K562 (cell line): ENCODE measurements at regions not wholly inside any gene's neighbourhood (a gene's known extent, or its start where the extent isn't known, plus 50 kb on each side); places are given as distances from the start of the nearest gene placed in this dataset.
A peak's percentile ranks its signal among the peaks of the same experiment; 100 is the strongest.

Source experiments
- BHLHE40 ChIP-seq: IDR thresholded peaks from 2 replicates; pipeline ENCODE4 v1.6.1; 2011; ENCODE audit warnings: low read length, improper control_type of control experiment
- CBFA2T2 ChIP-seq: fragments of 450-650 bp; conservative IDR thresholded peaks from 2 replicates; pipeline ENCODE4 v1.6.1; 2017; ENCODE audit warnings: mild to moderate bottlenecking
- CHD4 ChIP-seq: fragments of 200-600 bp; sonication (generic); IDR thresholded peaks from 3 replicates; pipeline ENCODE4 v1.6.1; 2012; ENCODE audit warnings: low read depth, mild to moderate bottlenecking, mixed read lengths, low read length, inconsistent platforms; ENCODE audit not compliant: insufficient read depth, insufficient replicate concordance, poor library complexity, severe bottlenecking
- CREM ChIP-seq: IDR thresholded peaks from 2 replicates; pipeline ENCODE4 v1.6.1; 2014; ENCODE audit warnings: antibody characterized with exemption, low read depth
- FOSL1 ChIP-seq: fragments of 200-800 bp; sonication (Bioruptor generic); conservative IDR thresholded peaks from 2 replicates; pipeline ENCODE4 v1.6.1; 2016; ENCODE audit warnings: missing genetic modification characterization, missing compliant biosample characterization
- FOXA3 ChIP-seq, 2 experiments: fragments of 450-650 bp in 1 of 2; sonication (generic) in 1 of 2; formaldehyde crosslinking; IDR thresholded peaks in 1 of 2; conservative IDR thresholded peaks in 1 of 2; 2 replicates each; pipeline versions ENCODE4 v1.4.0 to v1.8.0; 2020 to 2022; ENCODE audit warnings: mild to moderate bottlenecking in 2 of 2, missing genetic modification reagents in 1 of 2
- FUS ChIP-seq: fragments of 200-400 bp; formaldehyde crosslinking; optimal IDR thresholded peaks from 2 replicates; pipeline ENCODE3; 2017; ENCODE audit warnings: low read depth, low read length
- GTF2F1 ChIP-seq: IDR thresholded peaks from 2 replicates; pipeline ENCODE4 v1.6.1; 2011; ENCODE audit warnings: low read depth, low read length, improper control_type of control experiment
- JUN ChIP-seq, 2 experiments: sonication (generic) in 1 of 2; formaldehyde crosslinking in 1 of 2; IDR thresholded peaks; 2 replicates each; pipeline versions ENCODE4 v1.6.1 to v1.8.0; 2012 to 2022; ENCODE audit warnings: borderline replicate concordance in 2 of 2, mild to moderate bottlenecking in 2 of 2, improper control_type of control experiment in 1 of 2, low read depth in 1 of 2, low read length in 1 of 2, missing genetic modification reagents in 1 of 2
- JUNB ChIP-seq: fragments of 450-650 bp; formaldehyde crosslinking; conservative IDR thresholded peaks from 2 replicates; pipeline ENCODE4 v1.4.0; 2020; ENCODE audit warnings: mild to moderate bottlenecking
- JUND ChIP-seq, 2 experiments: IDR thresholded peaks; 2 replicates in 1 of 2; 3 replicates in 1 of 2; pipeline ENCODE4 v1.6.1; 2011; ENCODE audit warnings: borderline replicate concordance in 2 of 2, low read depth in 2 of 2, low read length in 2 of 2, improper control_type of control experiment in 1 of 2, missing biosample characterization in 1 of 2, missing genetic modification characterization in 1 of 2, missing genetic modification reagents in 1 of 2
- KHSRP ChIP-seq: fragments of 450-650 bp; IDR thresholded peaks from 2 replicates; pipeline ENCODE4 v1.6.1; 2017
- KLF10 ChIP-seq: fragments of 250-450 bp; sonication (Bioruptor Pico); IDR thresholded peaks from 2 replicates; pipeline ENCODE4 v1.6.1; 2021; ENCODE audit warnings: matching md5 sums
- MAFG ChIP-seq: fragments of 450-650 bp; conservative IDR thresholded peaks from 2 replicates; pipeline ENCODE4 v1.6.1; 2016; ENCODE audit warnings: missing genetic modification characterization, missing compliant biosample characterization
- MCM3 ChIP-seq: fragments of 450-650 bp; IDR thresholded peaks from 2 replicates; pipeline ENCODE4 v1.6.1; 2016
- NFXL1 ChIP-seq: fragments of 450-650 bp; formaldehyde crosslinking; IDR thresholded peaks from 2 replicates; pipeline ENCODE4 v1.4.0; 2021; ENCODE audit warnings: mild to moderate bottlenecking
- ZFP30 ChIP-seq: fragments of 250-450 bp; sonication (Bioruptor Pico); IDR thresholded peaks from 2 replicates; pipeline ENCODE4 v1.8.0; 2022; ENCODE audit warnings: moderate library complexity, mild to moderate bottlenecking, inconsistent platforms, borderline replicate concordance
- ZKSCAN1 ChIP-seq: fragments of 150-350 bp; IDR thresholded peaks from 2 replicates; pipeline ENCODE4 v1.6.1; 2016; ENCODE audit warnings: low read depth, low read length
- ZNF354B ChIP-seq: fragments of 250-450 bp; sonication (Bioruptor Pico); IDR thresholded peaks from 2 replicates; pipeline ENCODE4 v1.4.0; 2020
- ZNF586 ChIP-seq: fragments of 450-650 bp; formaldehyde crosslinking; conservative IDR thresholded peaks from 2 replicates; pipeline ENCODE4 v1.4.0; 2020; ENCODE audit warnings: mild to moderate bottlenecking, moderate library complexity
- ZNF785 ChIP-seq: fragments of 250-450 bp; sonication (Bioruptor Pico); IDR thresholded peaks from 2 replicates; pipeline ENCODE4 v1.4.0; 2020; ENCODE audit warnings: mild to moderate bottlenecking
- TF ChIP-seq, protein P1 (sequence below): sonication (generic); formaldehyde crosslinking; IDR thresholded peaks from 2 replicates; pipeline ENCODE4 v1.5.0; 2020; ENCODE audit warnings: missing genetic modification reagents
- TF ChIP-seq, protein P2 (sequence below), 2 experiments: fragments of 450-650 bp in 1 of 2; sonication (generic) in 1 of 2; formaldehyde crosslinking in 1 of 2; IDR thresholded peaks in 1 of 2; conservative IDR thresholded peaks in 1 of 2; 2 replicates each; pipeline versions ENCODE4 v1.6.1 to v1.8.1; 2016 to 2023; ENCODE audit warnings: mild to moderate bottlenecking in 2 of 2, moderate library complexity in 2 of 2, inconsistent platforms in 1 of 2, missing genetic modification reagents in 1 of 2
- TF ChIP-seq, protein P3 (sequence below): sonication (generic); formaldehyde crosslinking; IDR thresholded peaks from 2 replicates; pipeline ENCODE4 v1.8.1; 2023; ENCODE audit warnings: mild to moderate bottlenecking, missing genetic modification reagents
- TF ChIP-seq, protein P4 (sequence below): fragments of 200-800 bp; sonication (Bioruptor generic); IDR thresholded peaks from 2 replicates; pipeline ENCODE4 v1.6.1; 2017; ENCODE audit warnings: missing genetic modification characterization, missing compliant biosample characterization

DNA sequence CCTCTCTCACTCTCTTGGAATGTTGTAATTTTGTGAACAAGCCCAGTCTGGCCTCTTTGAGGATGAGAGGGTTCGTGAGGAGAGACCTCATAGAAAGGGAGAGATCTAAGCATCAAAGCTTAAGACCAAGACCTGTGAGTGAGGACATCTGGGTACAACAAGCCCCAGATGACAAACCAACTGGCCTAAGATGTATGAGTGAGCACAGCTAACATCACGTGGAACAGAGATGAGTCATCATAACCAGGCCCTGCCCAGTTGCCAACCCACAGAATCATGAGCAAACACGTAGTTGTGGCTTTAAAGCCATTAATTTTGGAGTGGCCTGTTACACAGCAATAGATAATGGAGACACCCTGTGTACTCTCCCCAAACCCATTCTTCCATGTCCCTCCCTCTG is 439.1 kb upstream of the KIF2A start (continued):
- TF ChIP-seq, protein P1, sequence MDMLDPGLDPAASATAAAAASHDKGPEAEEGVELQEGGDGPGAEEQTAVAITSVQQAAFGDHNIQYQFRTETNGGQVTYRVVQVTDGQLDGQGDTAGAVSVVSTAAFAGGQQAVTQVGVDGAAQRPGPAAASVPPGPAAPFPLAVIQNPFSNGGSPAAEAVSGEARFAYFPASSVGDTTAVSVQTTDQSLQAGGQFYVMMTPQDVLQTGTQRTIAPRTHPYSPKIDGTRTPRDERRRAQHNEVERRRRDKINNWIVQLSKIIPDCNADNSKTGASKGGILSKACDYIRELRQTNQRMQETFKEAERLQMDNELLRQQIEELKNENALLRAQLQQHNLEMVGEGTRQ (CRISPR knock-in tag), result peak; percentile 45
- TF ChIP-seq GTF2F1 (no peak), ZFP30 (CRISPR knock-in tag) (no peak), CBFA2T2 (no peak), BHLHE40 (peak; percentile 45; the same call in 1 of the 2 replicates), FOSL1 (tag) (peak; percentile 90), MCM3 (no peak), NFXL1 (no peak), KHSRP (no peak), CREM (no peak), JUN (IDR thresholded peaks at IDR 0.05; ENCODE audit: borderline replicate concordance, low read depth, low read length) (0 out of 2 replicates have a peak, but pooled peaks have one; percentile 42), JUN (CRISPR knock-in tag; IDR thresholded peaks at IDR 0.05; ENCODE audit: borderline replicate concordance) (no peak), ZNF785 (CRISPR knock-in tag) (no peak), JUNB (peak; percentile 86), MAFG (tag) (0 out of 2 replicates have a peak, but pooled peaks have one; percentile 18), ZNF586 (CRISPR knock-in tag) (no peak), KLF10 (no peak), ZKSCAN1 (peak; percentile 55; the same call in 1 of the 2 replicates), CHD4 (no peak), FOXA3 (CRISPR knock-in tag; conservative IDR thresholded peaks at IDR 0.05 in 1 of 2, IDR thresholded peaks at IDR 0.05 in 1 of 2) (0 out of 4 replicates have a peak, but pooled peaks of 1 of the 2 experiments have one; percentile 6), JUND (IDR thresholded peaks at IDR 0.05; ENCODE audit: borderline replicate concordance, low read depth, low read length) (peak; percentile 87), JUND (tag; IDR thresholded peaks at IDR 0.05; ENCODE audit: borderline replicate concordance, low read depth, low read length) (peak; percentile 92), ZNF354B (CRISPR knock-in tag) (no peak), FUS (no peak)
- TF ChIP-seq, protein P2, sequence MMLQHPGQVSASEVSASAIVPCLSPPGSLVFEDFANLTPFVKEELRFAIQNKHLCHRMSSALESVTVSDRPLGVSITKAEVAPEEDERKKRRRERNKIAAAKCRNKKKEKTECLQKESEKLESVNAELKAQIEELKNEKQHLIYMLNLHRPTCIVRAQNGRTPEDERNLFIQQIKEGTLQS (IDR thresholded peaks at IDR 0.05), result peak; percentile 87
- TF ChIP-seq, protein P2 (CRISPR knock-in tag; conservative IDR thresholded peaks at IDR 0.05), result no peak
- TF ChIP-seq, protein P3, sequence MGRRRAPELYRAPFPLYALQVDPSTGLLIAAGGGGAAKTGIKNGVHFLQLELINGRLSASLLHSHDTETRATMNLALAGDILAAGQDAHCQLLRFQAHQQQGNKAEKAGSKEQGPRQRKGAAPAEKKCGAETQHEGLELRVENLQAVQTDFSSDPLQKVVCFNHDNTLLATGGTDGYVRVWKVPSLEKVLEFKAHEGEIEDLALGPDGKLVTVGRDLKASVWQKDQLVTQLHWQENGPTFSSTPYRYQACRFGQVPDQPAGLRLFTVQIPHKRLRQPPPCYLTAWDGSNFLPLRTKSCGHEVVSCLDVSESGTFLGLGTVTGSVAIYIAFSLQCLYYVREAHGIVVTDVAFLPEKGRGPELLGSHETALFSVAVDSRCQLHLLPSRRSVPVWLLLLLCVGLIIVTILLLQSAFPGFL (CRISPR knock-in tag), result no peak
- TF ChIP-seq, protein P4, sequence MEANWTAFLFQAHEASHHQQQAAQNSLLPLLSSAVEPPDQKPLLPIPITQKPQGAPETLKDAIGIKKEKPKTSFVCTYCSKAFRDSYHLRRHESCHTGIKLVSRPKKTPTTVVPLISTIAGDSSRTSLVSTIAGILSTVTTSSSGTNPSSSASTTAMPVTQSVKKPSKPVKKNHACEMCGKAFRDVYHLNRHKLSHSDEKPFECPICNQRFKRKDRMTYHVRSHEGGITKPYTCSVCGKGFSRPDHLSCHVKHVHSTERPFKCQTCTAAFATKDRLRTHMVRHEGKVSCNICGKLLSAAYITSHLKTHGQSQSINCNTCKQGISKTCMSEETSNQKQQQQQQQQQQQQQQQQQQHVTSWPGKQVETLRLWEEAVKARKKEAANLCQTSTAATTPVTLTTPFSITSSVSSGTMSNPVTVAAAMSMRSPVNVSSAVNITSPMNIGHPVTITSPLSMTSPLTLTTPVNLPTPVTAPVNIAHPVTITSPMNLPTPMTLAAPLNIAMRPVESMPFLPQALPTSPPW (CRISPR knock-in tag), result peak; percentile 27; the same call in 1 of the 2 replicates
